GM23338 (cell line): ENCODE measurements at regions not wholly inside any gene's neighbourhood (a gene's known extent, or its start where the extent isn't known, plus 50 kb on each side); places are given as distances from the start of the nearest gene placed in this dataset.

Experiments
- CREB1 ChIP-seq: fragments of 250-450 bp; sonication (Bioruptor Pico); IDR thresholded peaks from 2 replicates; pipeline ENCODE4 v1.5.0; 2020; ENCODE audit warnings: low read depth, mild to moderate bottlenecking, moderate library complexity
- EZH2 ChIP-seq: fragments of 200-600 bp; sonication (generic); IDR thresholded peaks from one replicate; pipeline ENCODE4 v1.8.0; 2017; ENCODE audit warnings: antibody characterized with exemption, mild to moderate bottlenecking, low read depth; ENCODE audit not compliant: unreplicated experiment
- POLR2AphosphoS5 ChIP-seq: IDR thresholded peaks from 2 replicates; pipeline ENCODE4 v1.6.1; 2016; ENCODE audit warnings: antibody characterized with exemption, low read depth
- TF ChIP-seq, protein P1 (sequence below): IDR thresholded peaks from one replicate; pipeline ENCODE4 v1.6.1; 2018; ENCODE audit warnings: antibody characterized with exemption; ENCODE audit not compliant: unreplicated experiment

DNA sequence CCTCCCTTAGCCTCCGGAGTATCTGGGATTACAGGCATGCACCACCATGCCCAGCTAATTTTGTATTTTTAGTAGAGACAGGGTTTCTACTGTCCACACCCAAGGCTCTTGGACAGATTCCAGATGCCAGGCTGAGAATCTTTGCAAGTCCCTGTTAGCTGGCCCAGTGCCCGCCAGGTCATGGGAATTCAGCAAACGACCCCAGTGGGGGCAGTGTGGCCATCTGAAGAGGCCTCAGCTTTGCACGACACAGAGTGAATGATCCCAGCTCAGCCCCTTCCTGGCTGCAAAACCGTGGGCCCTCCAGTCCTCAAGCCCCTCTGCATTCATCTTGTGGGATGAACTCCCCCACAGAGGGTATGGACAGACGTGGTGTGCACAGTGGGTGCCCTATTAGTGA is 179.5 kb upstream of the ID2 start:
- no peak for TF ChIP-seq POLR2AphosphoS5
- no peak for TF ChIP-seq EZH2
- TF ChIP-seq, protein P1, sequence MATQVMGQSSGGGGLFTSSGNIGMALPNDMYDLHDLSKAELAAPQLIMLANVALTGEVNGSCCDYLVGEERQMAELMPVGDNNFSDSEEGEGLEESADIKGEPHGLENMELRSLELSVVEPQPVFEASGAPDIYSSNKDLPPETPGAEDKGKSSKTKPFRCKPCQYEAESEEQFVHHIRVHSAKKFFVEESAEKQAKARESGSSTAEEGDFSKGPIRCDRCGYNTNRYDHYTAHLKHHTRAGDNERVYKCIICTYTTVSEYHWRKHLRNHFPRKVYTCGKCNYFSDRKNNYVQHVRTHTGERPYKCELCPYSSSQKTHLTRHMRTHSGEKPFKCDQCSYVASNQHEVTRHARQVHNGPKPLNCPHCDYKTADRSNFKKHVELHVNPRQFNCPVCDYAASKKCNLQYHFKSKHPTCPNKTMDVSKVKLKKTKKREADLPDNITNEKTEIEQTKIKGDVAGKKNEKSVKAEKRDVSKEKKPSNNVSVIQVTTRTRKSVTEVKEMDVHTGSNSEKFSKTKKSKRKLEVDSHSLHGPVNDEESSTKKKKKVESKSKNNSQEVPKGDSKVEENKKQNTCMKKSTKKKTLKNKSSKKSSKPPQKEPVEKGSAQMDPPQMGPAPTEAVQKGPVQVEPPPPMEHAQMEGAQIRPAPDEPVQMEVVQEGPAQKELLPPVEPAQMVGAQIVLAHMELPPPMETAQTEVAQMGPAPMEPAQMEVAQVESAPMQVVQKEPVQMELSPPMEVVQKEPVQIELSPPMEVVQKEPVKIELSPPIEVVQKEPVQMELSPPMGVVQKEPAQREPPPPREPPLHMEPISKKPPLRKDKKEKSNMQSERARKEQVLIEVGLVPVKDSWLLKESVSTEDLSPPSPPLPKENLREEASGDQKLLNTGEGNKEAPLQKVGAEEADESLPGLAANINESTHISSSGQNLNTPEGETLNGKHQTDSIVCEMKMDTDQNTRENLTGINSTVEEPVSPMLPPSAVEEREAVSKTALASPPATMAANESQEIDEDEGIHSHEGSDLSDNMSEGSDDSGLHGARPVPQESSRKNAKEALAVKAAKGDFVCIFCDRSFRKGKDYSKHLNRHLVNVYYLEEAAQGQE = no peak
- TF ChIP-seq CREB1 = no peak
